ENCODE measurements at regions not wholly inside any gene's neighbourhood (a gene's known extent, or its start where the extent isn't known, plus 50 kb on each side); places are given as distances from the start of the nearest gene placed in this dataset.
A peak's percentile ranks its signal among the peaks of the same experiment; 100 is the strongest.

DNA sequence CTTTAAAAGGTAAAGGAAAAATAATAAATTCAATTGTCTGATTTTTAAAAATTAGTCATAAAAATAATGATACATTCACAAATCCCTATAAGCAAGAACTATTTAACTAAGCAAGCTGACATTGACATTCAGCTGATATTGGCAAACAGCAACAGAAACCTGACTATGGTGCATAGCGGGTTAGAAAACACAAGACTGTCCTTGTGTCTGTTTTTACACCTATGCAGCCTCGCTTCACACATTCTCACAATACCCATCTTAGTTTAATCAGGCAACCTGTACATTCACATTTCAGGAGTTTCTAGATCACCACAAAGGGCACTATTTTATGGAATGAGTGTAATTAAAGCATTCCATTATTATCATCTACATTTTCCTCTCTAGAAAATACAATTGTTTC lies 737.1 kb downstream of the KCNA4 start:
- Histone ChIP-seq H3K4me2 (ENCODE audit: unreplicated experiment) (no peak overlapping the region), H3K79me2 (ENCODE audit: insufficient read depth) (no peaks in the 10 kb centered on the region), H3K4me1 (ENCODE audit: insufficient read depth) (peaks cover 20% of the 10 kb centered on the region), H4K20me1 (ENCODE audit: insufficient read depth) (no peaks in the 10 kb centered on the region), H3K9me3 (ENCODE audit: low read depth) (no peaks in the 10 kb centered on the region), H3K4me3 (no peak overlapping the region), H2AFZ (no peak overlapping the region), H3F3A (ENCODE audit: insufficient read depth) (peaks cover 5% of the 10 kb centered on the region; the same call in 1 of the 2 replicates), H3K9ac (no peak overlapping the region), H3K27ac (no peak overlapping the region), H3K9me2 (ENCODE audit: insufficient read depth) (no peaks in the 10 kb centered on the region), H3K36me3 (ENCODE audit: low read depth) (no peaks in the 10 kb centered on the region), H3K27me3 (replicated peaks; ENCODE audit: insufficient read depth) (no peaks in the 10 kb centered on the region)
- no peak for TF ChIP-seq EZH2 (IDR thresholded peaks at IDR 0.05; ENCODE audit: insufficient read depth, poor library complexity, severe bottlenecking)
- TF ChIP-seq EZH2phosphoT487 (IDR thresholded peaks at IDR 0.05; ENCODE audit: insufficient read depth, low read depth) = no peak
- no peak for DNase-seq
- WGBS, 2 experiments (ENCODE audit: low coverage in 1 of 2, low lambda C conversion rate in 2 of 2, missing lambda C conversion rate in 2 of 2) = 66 to 76% methylated on average over 2 of the region's 2 CpGs
- in situ Hi-C loops (cut with MboI) = no loop called here

DNA sequence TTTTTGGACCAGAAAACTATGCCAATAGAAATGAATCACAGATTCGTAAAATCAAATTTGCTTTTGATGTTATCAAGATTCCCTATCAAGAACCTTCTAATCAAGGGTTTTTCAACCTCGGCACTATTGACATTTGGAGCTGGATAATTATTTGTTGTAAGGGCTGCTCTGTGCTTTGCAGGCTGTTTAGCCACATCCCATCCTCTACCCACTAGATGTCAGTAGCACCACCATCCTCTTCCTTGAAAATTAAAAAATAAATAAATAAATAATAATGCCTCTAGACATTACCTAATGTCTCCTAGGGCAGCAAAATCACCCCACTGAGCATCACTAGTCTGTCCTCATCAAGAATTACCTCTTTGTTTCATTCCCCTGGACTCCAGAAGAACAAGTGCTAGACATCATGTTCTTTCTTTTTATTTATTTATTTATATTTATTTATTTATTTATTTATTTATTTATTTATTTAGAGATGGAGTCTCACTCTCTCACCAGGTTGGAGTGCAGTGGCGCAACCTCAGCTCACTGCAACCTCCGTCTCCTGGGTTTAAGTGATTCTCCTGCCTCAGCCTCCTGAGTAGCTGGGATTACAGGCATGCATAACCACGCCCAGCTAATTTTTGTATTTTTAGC lies 744.7 kb downstream of the KCNA4 start:
- in situ Hi-C loops (cut with MboI) = no loop called here
- H3K4me2 ChIP-seq (ENCODE audit: unreplicated experiment) = no peak overlapping the region
- DNase-seq = peak; percentile 59

DNA sequence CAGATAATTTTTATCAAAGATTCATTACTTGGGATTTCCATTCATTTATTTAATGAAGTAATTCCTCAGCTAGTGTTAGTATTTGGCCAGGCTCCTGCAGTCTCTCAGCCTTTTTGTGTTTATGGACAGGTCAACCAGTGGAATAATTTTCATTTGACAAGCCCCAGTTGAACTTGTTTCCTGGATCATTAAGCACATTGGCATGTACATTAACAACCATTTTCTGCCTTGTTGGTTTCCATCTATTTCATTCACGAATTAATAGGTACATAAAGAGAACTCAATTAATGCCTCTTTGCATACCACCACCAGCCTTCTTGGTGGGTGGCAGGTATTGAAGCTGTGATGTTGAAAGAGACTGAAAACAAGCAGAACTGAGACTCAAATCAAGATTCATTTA lies 745.2 kb downstream of the KCNA4 start:
- H3K9me2 ChIP-seq (ENCODE audit: insufficient read depth) = no peaks in the 10 kb centered on the region

More for the DNA sequence above, 744.7 kb downstream of the KCNA4 start:
- Histone ChIP-seq H3K4me3 (no peak overlapping the region), H3K9me3 (ENCODE audit: low read depth) (no peaks in the 10 kb centered on the region), H3K79me2 (ENCODE audit: insufficient read depth) (no peaks in the 10 kb centered on the region), H3K9me2 (ENCODE audit: insufficient read depth) (no peaks in the 10 kb centered on the region), H3K9ac (no peak overlapping the region), H3K36me3 (ENCODE audit: low read depth) (no peaks in the 10 kb centered on the region), H4K20me1 (ENCODE audit: insufficient read depth) (no peaks in the 10 kb centered on the region), H2AFZ (0 out of 2 replicates have a peak overlapping the region, but pooled peaks have one; percentile 17), H3K27ac (no peak overlapping the region), H3K4me1 (ENCODE audit: insufficient read depth) (peaks cover 7% of the 10 kb centered on the region; the same call in 1 of the 2 replicates), H3K27me3 (replicated peaks; ENCODE audit: insufficient read depth) (no peaks in the 10 kb centered on the region), H3F3A (ENCODE audit: insufficient read depth) (no peaks in the 10 kb centered on the region)
- WGBS, 2 experiments (ENCODE audit: low coverage in 1 of 2, low lambda C conversion rate in 2 of 2, missing lambda C conversion rate in 2 of 2) = 49 to 55% methylated on average over 5 of the region's 5 CpGs
- TF ChIP-seq EZH2 (IDR thresholded peaks at IDR 0.05; ENCODE audit: insufficient read depth, poor library complexity, severe bottlenecking) (no peak), EZH2phosphoT487 (IDR thresholded peaks at IDR 0.05; ENCODE audit: insufficient read depth, low read depth) (no peak)

DNA sequence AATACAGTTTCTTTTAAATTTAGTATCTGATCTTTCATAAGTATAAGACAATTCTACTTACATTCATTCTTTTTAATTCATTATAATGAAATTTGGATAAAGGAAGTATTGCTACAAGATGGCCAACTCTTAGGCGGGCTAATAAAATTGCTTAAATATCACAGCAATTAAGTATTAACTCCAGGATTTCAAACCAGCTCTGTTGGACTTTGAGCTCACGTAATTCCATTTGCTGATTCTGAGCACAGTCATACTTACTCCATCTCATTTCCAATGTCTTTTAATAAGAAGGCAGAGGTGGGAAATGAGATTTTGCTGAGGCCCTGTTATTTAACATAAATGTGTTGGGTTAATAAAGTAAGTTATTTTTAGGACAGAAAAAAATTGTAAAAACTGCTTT lies 748.1 kb downstream of the KCNA4 start:
- Histone ChIP-seq H3F3A (ENCODE audit: insufficient read depth) (no peaks in the 10 kb centered on the region), H3K79me2 (ENCODE audit: insufficient read depth) (no peaks in the 10 kb centered on the region), H4K20me1 (ENCODE audit: insufficient read depth) (no peaks in the 10 kb centered on the region), H3K9me2 (ENCODE audit: insufficient read depth) (no peaks in the 10 kb centered on the region), H3K4me2 (ENCODE audit: unreplicated experiment) (no peak overlapping the region), H3K36me3 (ENCODE audit: low read depth) (no peaks in the 10 kb centered on the region), H3K4me1 (ENCODE audit: insufficient read depth) (peaks cover 17% of the 10 kb centered on the region), H3K27ac (no peak overlapping the region), H3K4me3 (no peak overlapping the region), H3K9me3 (ENCODE audit: low read depth) (no peaks in the 10 kb centered on the region), H2AFZ (no peak overlapping the region), H3K9ac (no peak overlapping the region), H3K27me3 (replicated peaks; ENCODE audit: insufficient read depth) (no peaks in the 10 kb centered on the region)
- in situ Hi-C loops (cut with MboI) = no loop called here
- 66 to 70% methylated on average over 2 of the region's 2 CpGs for WGBS, 2 experiments (ENCODE audit: low coverage in 1 of 2, low lambda C conversion rate in 2 of 2, missing lambda C conversion rate in 2 of 2)
- DNase-seq = no peak
- TF ChIP-seq EZH2phosphoT487 (IDR thresholded peaks at IDR 0.05; ENCODE audit: insufficient read depth, low read depth) (no peak), EZH2 (IDR thresholded peaks at IDR 0.05; ENCODE audit: insufficient read depth, poor library complexity, severe bottlenecking) (no peak)

More for the DNA sequence above, 745.2 kb downstream of the KCNA4 start:
- DNase-seq = no peak
- WGBS, 2 experiments (ENCODE audit: low coverage in 1 of 2, low lambda C conversion rate in 2 of 2, missing lambda C conversion rate in 2 of 2) = 3 to 7% methylated on average over 1 of the region's 1 CpG
- in situ Hi-C loops (cut with MboI) = no loop called here
- Histone ChIP-seq H3K9ac (no peak overlapping the region), H3K4me1 (ENCODE audit: insufficient read depth) (peaks cover 7% of the 10 kb centered on the region; the same call in 1 of the 2 replicates), H4K20me1 (ENCODE audit: insufficient read depth) (no peaks in the 10 kb centered on the region), H3K27ac (no peak overlapping the region), H3K36me3 (ENCODE audit: low read depth) (no peaks in the 10 kb centered on the region), H3K79me2 (ENCODE audit: insufficient read depth) (no peaks in the 10 kb centered on the region), H3K4me2 (ENCODE audit: unreplicated experiment) (no peak overlapping the region), H3F3A (ENCODE audit: insufficient read depth) (no peaks in the 10 kb centered on the region), H3K9me3 (ENCODE audit: low read depth) (no peaks in the 10 kb centered on the region), H3K4me3 (no peak overlapping the region), H3K27me3 (replicated peaks; ENCODE audit: insufficient read depth) (no peaks in the 10 kb centered on the region), H2AFZ (0 out of 2 replicates have a peak overlapping the region, but pooled peaks have one; percentile 17)
- TF ChIP-seq EZH2 (IDR thresholded peaks at IDR 0.05; ENCODE audit: insufficient read depth, poor library complexity, severe bottlenecking) (no peak), EZH2phosphoT487 (IDR thresholded peaks at IDR 0.05; ENCODE audit: insufficient read depth, low read depth) (no peak)
